ENCODE measurements at regions not wholly inside any gene's neighbourhood (a gene's known extent, or its start where the extent isn't known, plus 50 kb on each side); places are given as distances from the start of the nearest gene placed in this dataset.

- H3K27ac ChIP-seq: no peak overlapping the region
- TF ChIP-seq POLR2A (IDR thresholded peaks at IDR 0.05): no peak
- no peak for TF ChIP-seq CTCF (IDR thresholded peaks at IDR 0.05)
- H3K4me3 ChIP-seq: no peak overlapping the region
- H3K36me3 ChIP-seq: no peaks in the 10 kb centered on the region
- no peak for DNase-seq
- no peaks in the 10 kb centered on the region for H3K27me3 ChIP-seq
- no peaks in the 10 kb centered on the region for H3K9me3 ChIP-seq
- H3K4me1 ChIP-seq: no peaks in the 10 kb centered on the region
Measured at GRCh38 chr18:75757951-75758350, 330.4 kb upstream of the SMIM21 start.

GRCh38 chr18:75754433-75754832 is 326.9 kb upstream of the SMIM21 start:
- TF ChIP-seq POLR2A (IDR thresholded peaks at IDR 0.05) (no peak), CTCF (IDR thresholded peaks at IDR 0.05) (no peak)
- Histone ChIP-seq H3K27me3 (no peaks in the 10 kb centered on the region), H3K4me3 (no peak overlapping the region), H3K4me1 (no peaks in the 10 kb centered on the region), H3K9me3 (no peaks in the 10 kb centered on the region), H3K36me3 (no peaks in the 10 kb centered on the region), H3K27ac (no peak overlapping the region)
- no peak for DNase-seq

GRCh38 chr18:75753753-75754152 is 326.2 kb upstream of the SMIM21 start:
- no peaks in the 10 kb centered on the region for H3K36me3 ChIP-seq

GRCh38 chr18:75752740-75753263 is 325.3 kb upstream of the SMIM21 start:
- Histone ChIP-seq H3K4me1 (no peaks in the 10 kb centered on the region), H3K36me3 (no peaks in the 10 kb centered on the region), H3K9me3 (no peaks in the 10 kb centered on the region), H3K4me3 (no peak overlapping the region), H3K27ac (no peak overlapping the region), H3K27me3 (no peaks in the 10 kb centered on the region)
- TF ChIP-seq POLR2A (IDR thresholded peaks at IDR 0.05) (no peak), CTCF (IDR thresholded peaks at IDR 0.05) (no peak)
- no peak for DNase-seq

More at GRCh38 chr18:75753753-75754152, 326.2 kb upstream of the SMIM21 start:
- no peak overlapping the region for H3K27ac ChIP-seq
- no peak for DNase-seq
- no peaks in the 10 kb centered on the region for H3K27me3 ChIP-seq
- no peak overlapping the region for H3K4me3 ChIP-seq
- H3K9me3 ChIP-seq: no peaks in the 10 kb centered on the region
- TF ChIP-seq POLR2A (IDR thresholded peaks at IDR 0.05): no peak
- no peak for TF ChIP-seq CTCF (IDR thresholded peaks at IDR 0.05)
- H3K4me1 ChIP-seq: no peaks in the 10 kb centered on the region

GRCh38 chr18:75745147-75745546 is 317.6 kb upstream of the SMIM21 start:
- no peaks in the 10 kb centered on the region for H3K4me1 ChIP-seq
- no peak for TF ChIP-seq POLR2A (IDR thresholded peaks at IDR 0.05)
- no peak for TF ChIP-seq CTCF (IDR thresholded peaks at IDR 0.05)
- no peak overlapping the region for H3K27ac ChIP-seq
- no peaks in the 10 kb centered on the region for H3K27me3 ChIP-seq
- DNase-seq: no peak
- H3K4me3 ChIP-seq: no peak overlapping the region
- no peaks in the 10 kb centered on the region for H3K9me3 ChIP-seq
- H3K36me3 ChIP-seq: no peaks in the 10 kb centered on the region

GRCh38 chr18:75742516-75742915 is 315.0 kb upstream of the SMIM21 start:
- Histone ChIP-seq H3K36me3 (no peaks in the 10 kb centered on the region), H3K27me3 (no peaks in the 10 kb centered on the region), H3K27ac (no peak overlapping the region), H3K4me3 (no peak overlapping the region), H3K9me3 (no peaks in the 10 kb centered on the region), H3K4me1 (no peaks in the 10 kb centered on the region)
- TF ChIP-seq POLR2A (IDR thresholded peaks at IDR 0.05) (no peak), CTCF (IDR thresholded peaks at IDR 0.05) (no peak)
- no peak for DNase-seq
